Heart left ventricle (tissue), 16 donors: ENCODE measurements at regions not wholly inside any gene's neighbourhood (a gene's known extent, or its start where the extent isn't known, plus 50 kb on each side); places are given as distances from the start of the nearest gene placed in this dataset.

Experiments used
- ATAC-seq, 4 donors: fragments of 200-7000 bp; cut with Tn5 transposase; one replicate each; pipeline ENCODE4 v1.9.1; 2020 to 2022; ENCODE audit warnings: moderate library complexity in 4 of 4, mild to moderate bottlenecking in 3 of 4, moderate number of reproducible peaks in 1 of 4
- DNase-seq, 5 donors: peaks; one replicate each; pipeline ENCODE4 v3.0.0-alpha.2; 2020
- H3K27ac ChIP-seq, 12 donors: fragments of 200-600 bp; sonication (generic) in 4 of 12; one replicate each; pipeline versions ENCODE4 v1.5.0 to v1.8.0; 2016 to 2022; ENCODE audit warnings: mild to moderate bottlenecking in 2 of 12
- H3K27me3 ChIP-seq, 9 donors: fragments of 200-600 bp; sonication (generic) in 2 of 9; one replicate each; pipeline versions ENCODE4 v1.5.1 to v1.8.0; 2016 to 2022; ENCODE audit warnings: mild to moderate bottlenecking in 3 of 9
- H3K36me3 ChIP-seq, 9 donors: fragments of 200-600 bp; sonication (generic) in 2 of 9; one replicate each; pipeline versions ENCODE4 v1.5.0 to v1.8.0; 2018 to 2022; ENCODE audit warnings: mild to moderate bottlenecking in 2 of 9
- H3K4me1 ChIP-seq, 12 donors: fragments of 200-600 bp; sonication (generic) in 4 of 12; one replicate each; pipeline versions ENCODE4 v1.5.0 to v1.8.0; 2016 to 2022; ENCODE audit warnings: mild to moderate bottlenecking in 3 of 12
- H3K4me3 ChIP-seq, 12 donors: fragments of 200-600 bp; sonication (generic) in 4 of 12; one replicate each; pipeline versions ENCODE4 v1.5.0 to v1.8.0; 2017 to 2022; ENCODE audit warnings: mild to moderate bottlenecking in 9 of 12, moderate library complexity in 4 of 12
- H3K9me3 ChIP-seq, 12 donors: fragments of 200-600 bp; sonication (generic) in 4 of 12; one replicate each; pipeline versions ENCODE4 v1.5.0 to v1.8.0; 2016 to 2022; ENCODE audit warnings: mild to moderate bottlenecking in 1 of 12
- CTCF ChIP-seq, 12 donors: fragments of 200-600 bp; sonication (generic) in 4 of 12; IDR thresholded peaks; one replicate each; pipeline versions ENCODE4 v1.5.0 to v1.8.0; 2018 to 2022; ENCODE audit warnings: antibody characterized with exemption in 12 of 12, mild to moderate bottlenecking in 5 of 12
- POLR2A ChIP-seq, 2 donors: fragments of 450-650 bp; IDR thresholded peaks; one replicate each; pipeline ENCODE4 v1.6.1; 2017; ENCODE audit warnings: antibody characterized with exemption in 2 of 2, mild to moderate bottlenecking in 2 of 2, moderate library complexity in 2 of 2
- WGBS, 4 donors: extraction: QIAGEN DNeasy Blood & Tissue Kit in 2 of 4; methylation state at CpG; one replicate each; pipeline versions ENCODE4 v1.1.5 to v1.1.7; 2013 to 2018; 5-methylcytosine and 5-hydroxymethylcytosine counted together
- intact Hi-C, 10 donors: fragments of 100-400 bp; cut with DNase I; formaldehyde crosslinking; loops; one replicate each; pipeline versions ENCODE4 v1.11.1 to v1.14.2; 2022
- donor health status: ischemic (EF 13 %, LVEDD 7.1; RV severe dilation, severe dysfunction).
- donor health status: healthy with polysubstance abuse.
- donor health status: DM: no; HTN: yes; CAD: no.
- donor health status: DM: no; HTN: no; CAD: no.
- donor health status: ischemic (EF 25% LVEDD 6.9; RV normal size, moderate dysfunction).
- donor health status: ischemic (EF 25% LVEDD 5.7; RV mildly dilated, moderate dysfunction).
- donor health status: healthy.
- donor health status: DM: yes; HTN: yes; CAD: no.
- donor health status: ischemic (EF 35%, LVEDD 5.7; RV mildly dilated, moderate dysfunction).
- donor health status: nonischemic (EF 11% LVEDD 7.7; RV severe dilation, severe dysfunction).
- donor health status: DM: yes; HTN: yes; CAD: no.
- donor health status: PGD.
- donor health status: ischemic (EF 29% LVEDD 5.4; RV normal size, mild dysfunction).
- donor health status: nonischemic (EF 23%, LVEDD 6.1; RV moderate dilation, normal function).

DNA sequence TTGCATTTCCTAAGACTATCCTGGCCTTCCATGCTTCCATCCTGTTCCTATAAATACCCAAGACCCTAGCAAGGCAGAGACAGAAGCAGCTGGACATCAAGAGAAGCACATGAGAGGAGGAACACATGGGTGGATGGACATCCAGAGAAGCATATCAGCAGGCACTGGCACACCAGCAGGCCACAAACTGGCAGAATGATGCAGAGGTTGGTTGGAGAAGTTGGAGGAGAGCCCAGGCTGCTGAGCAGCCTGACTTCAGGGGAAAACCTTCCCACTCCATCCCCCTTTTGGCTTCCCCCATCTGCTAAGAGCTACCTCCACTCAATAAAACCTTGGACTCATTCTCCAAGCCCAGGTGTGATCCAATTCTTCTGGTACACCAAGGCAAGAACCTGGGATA, 332.5 kb downstream of the FRK start:
- DNase-seq (no peak), ATAC-seq (no peak)
- Histone ChIP-seq H3K9me3 (peaks cover 0 to 4% (median 0%) of the 10 kb centered on the region in 12 donors), H3K4me1 (no peaks in the 10 kb centered on the region), H3K4me3 (no peak overlapping the region), H3K36me3 (no peaks in the 10 kb centered on the region), H3K27me3 (no peaks in the 10 kb centered on the region), H3K27ac (no peak overlapping the region)
- intact Hi-C loops: no loop called here
- TF ChIP-seq POLR2A (IDR thresholded peaks at IDR 0.05) (no peak), CTCF (IDR thresholded peaks at IDR 0.05) (no peak)

DNA sequence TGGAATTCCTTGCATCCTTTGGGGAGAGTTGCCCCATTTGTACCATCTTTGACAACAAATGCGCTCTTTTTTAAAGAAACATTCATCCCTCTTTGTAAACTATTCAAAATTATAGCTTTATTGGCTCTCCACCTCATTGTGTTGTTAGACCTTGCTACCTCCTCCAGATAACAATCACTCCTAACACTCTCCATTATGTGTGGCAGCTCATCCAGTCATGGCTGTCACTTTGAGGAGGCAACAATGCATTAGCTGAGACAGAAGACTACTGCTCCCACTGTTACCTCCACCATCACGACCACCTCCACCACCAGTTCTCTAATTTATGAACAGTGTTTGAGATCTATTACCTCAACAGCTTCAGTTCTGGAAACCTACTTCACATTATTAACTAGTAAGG, 339.1 kb downstream of the FRK start:
- no peak overlapping the region for H3K4me3 ChIP-seq
- no peak for TF ChIP-seq CTCF (IDR thresholded peaks at IDR 0.05)
- DNase-seq (no peak), ATAC-seq (no peak)
- H3K27ac ChIP-seq: no peak overlapping the region
- H3K4me1 ChIP-seq: no peaks in the 10 kb centered on the region
- 68 to 81% (median 74%) methylated on average over 2 of the region's 2 CpGs for WGBS, 4 donors
- H3K36me3 ChIP-seq: no peaks in the 10 kb centered on the region
- peaks cover 0 to 4% (median 0%) of the 10 kb centered on the region in 12 donors for H3K9me3 ChIP-seq
- intact Hi-C loops: no loop called here
- no peaks in the 10 kb centered on the region for H3K27me3 ChIP-seq

GRCh38 chr6:115720900-115721299, 339.8 kb downstream of the FRK start:
- no peak for ATAC-seq
- WGBS, 4 donors: 85 to 96% (median 88%) methylated on average over 1 of the region's 1 CpG
- TF ChIP-seq POLR2A (IDR thresholded peaks at IDR 0.05): no peak
- no peak for TF ChIP-seq CTCF (IDR thresholded peaks at IDR 0.05)

GRCh38 chr6:115717472-115717871, 343.2 kb downstream of the FRK start:
- no peaks in the 10 kb centered on the region for H3K9me3 ChIP-seq
- no peaks in the 10 kb centered on the region for H3K27me3 ChIP-seq
- DNase-seq (no peak), ATAC-seq (no peak)
- no peak overlapping the region for H3K4me3 ChIP-seq
- no peaks in the 10 kb centered on the region for H3K36me3 ChIP-seq
- intact Hi-C loops: no loop called here
- no peak for TF ChIP-seq CTCF (IDR thresholded peaks at IDR 0.05)
- no peak for TF ChIP-seq POLR2A (IDR thresholded peaks at IDR 0.05)
- 58 to 92% (median 67%) methylated on average over 1 of the region's 1 CpG for WGBS, 4 donors
- H3K27ac ChIP-seq: no peak overlapping the region
- no peaks in the 10 kb centered on the region for H3K4me1 ChIP-seq

More at GRCh38 chr6:115720900-115721299, 339.8 kb downstream of the FRK start:
- intact Hi-C loops: no loop called here
- no peaks in the 10 kb centered on the region for H3K36me3 ChIP-seq
- no peaks in the 10 kb centered on the region for H3K4me1 ChIP-seq
- H3K4me3 ChIP-seq: no peak overlapping the region
- no peaks in the 10 kb centered on the region for H3K27me3 ChIP-seq
- H3K27ac ChIP-seq: no peak overlapping the region
- peaks cover 0 to 4% (median 0%) of the 10 kb centered on the region in 12 donors for H3K9me3 ChIP-seq
- no peak for DNase-seq
